Lung (tissue), 11 donors: ENCODE measurements at regions not wholly inside any gene's neighbourhood (a gene's known extent, or its start where the extent isn't known, plus 50 kb on each side); places are given as distances from the start of the nearest gene placed in this dataset.

Experiments
- ATAC-seq: fragments of 200-7000 bp; cut with Tn5 transposase; one replicate; pipeline ENCODE4 v1.9.1; 2020; ENCODE audit warnings: moderate number of reproducible peaks; ENCODE audit not compliant: insufficient read depth, low FRiP score
- DNase-seq, 3 donors: peaks; one replicate each; pipeline ENCODE4 v3.0.0-alpha.2; 2013 to 2017
- H3K27ac ChIP-seq, 2 donors: one replicate each; pipeline ENCODE4 v1.5.1; 2013; ENCODE audit warnings: mild to moderate bottlenecking in 2 of 2, moderate library complexity in 2 of 2, control low read depth in 1 of 2, inconsistent platforms in 1 of 2, low read depth in 1 of 2, low read length in 1 of 2
- H3K27me3 ChIP-seq, 3 donors: one replicate each; pipeline ENCODE4 v1.5.1; 2013; ENCODE audit warnings: low read length in 2 of 3; ENCODE audit not compliant: control insufficient read depth in 3 of 3, insufficient read depth in 3 of 3
- H3K36me3 ChIP-seq, 4 donors: one replicate each; pipeline ENCODE4 v1.5.1; 2013; ENCODE audit warnings: low read length in 4 of 4, mild to moderate bottlenecking in 1 of 4, moderate library complexity in 1 of 4; ENCODE audit not compliant: control insufficient read depth in 4 of 4, insufficient read depth in 4 of 4
- H3K4me1 ChIP-seq, 5 donors: one replicate each; pipeline ENCODE4 v1.5.1; 2013; ENCODE audit warnings: low read length in 5 of 5, mild to moderate bottlenecking in 2 of 5, moderate library complexity in 1 of 5; ENCODE audit not compliant: control insufficient read depth in 5 of 5, insufficient read depth in 5 of 5
- H3K4me3 ChIP-seq: one replicate; pipeline ENCODE4 v1.5.1; 2013; ENCODE audit warnings: mild to moderate bottlenecking, control low read depth, moderate library complexity
- H3K9ac ChIP-seq, 2 donors: one replicate each; pipeline ENCODE4 v1.5.1; 2013; ENCODE audit warnings: low read length in 2 of 2, control low read depth in 1 of 2; ENCODE audit not compliant: insufficient read depth in 1 of 2
- H3K9me3 ChIP-seq, 4 donors: one replicate each; pipeline ENCODE4 v1.5.1; 2013; ENCODE audit warnings: low read length in 3 of 4, mild to moderate bottlenecking in 1 of 4, moderate library complexity in 1 of 4; ENCODE audit not compliant: control insufficient read depth in 4 of 4, insufficient read depth in 3 of 4
- WGBS, 2 donors: extraction: QIAGEN DNeasy Blood & Tissue Kit; methylation state at CpG; one replicate each; pipeline ENCODE4 v1.1.7; 2013; 5-methylcytosine and 5-hydroxymethylcytosine counted together
- TF ChIP-seq, protein P1 (sequence below): IDR thresholded peaks from 2 replicates; pipeline ENCODE4 v1.5.1; 2012; ENCODE audit warnings: mild to moderate bottlenecking; ENCODE audit errors: control extremely low read depth, extremely low read depth
- donor health status: control.
- donor health status: control.
- donor health status: Bipolar disorder and iron deficiency.
- donor health status: healthy.
- donor health status: DM: yes; HTN: yes; CAD: no.

DNA sequence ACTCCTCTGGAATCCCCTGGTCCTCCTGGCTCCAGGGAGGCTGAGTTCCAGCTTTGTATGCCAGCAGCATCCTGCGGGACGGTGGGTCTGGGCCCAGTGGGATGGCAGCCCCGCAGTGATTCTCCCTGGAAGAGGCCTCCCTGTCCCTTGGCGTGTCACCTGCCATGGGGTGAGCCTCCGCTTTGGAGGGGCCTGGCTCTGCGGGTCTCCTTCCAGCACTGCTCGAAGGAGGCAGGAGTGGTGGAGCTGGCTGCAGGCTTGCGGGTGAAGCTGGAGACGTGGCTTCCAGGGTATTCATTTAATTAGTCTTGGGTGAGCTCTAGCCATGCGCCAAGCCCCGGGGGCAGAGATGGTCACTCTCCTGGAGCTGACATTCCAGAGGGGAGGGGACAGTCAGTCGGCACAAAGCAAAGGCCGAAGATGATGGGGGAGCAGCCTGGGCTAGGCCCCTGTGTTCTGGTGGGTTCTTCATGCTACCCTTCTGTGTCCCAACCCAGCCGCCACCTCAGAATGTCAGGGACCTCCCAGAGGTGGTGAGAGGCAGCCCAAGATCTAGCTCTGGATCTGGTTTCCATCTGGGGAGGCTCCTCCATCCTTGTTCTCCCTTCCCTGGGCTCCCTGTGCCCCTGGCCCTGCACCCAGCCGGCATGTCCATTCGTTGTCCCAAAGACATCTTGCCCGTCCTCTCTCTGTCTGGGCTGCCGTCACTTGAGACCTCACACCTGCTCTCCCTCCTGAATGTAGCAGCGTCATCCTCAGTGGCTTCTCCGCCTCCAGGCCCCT, 1332.5 kb downstream of the BRD1 start:
- WGBS, 2 donors: 90 to 93% methylated on average over 20 of the region's 20 CpGs
- H3K36me3 ChIP-seq: no peaks in the 10 kb centered on the region
- H3K27ac ChIP-seq: no peak overlapping the region
- H3K4me1 ChIP-seq: peaks cover 0 to 23% (median 0%) of the 10 kb centered on the region in 5 donors
- H3K9me3 ChIP-seq: no peaks in the 10 kb centered on the region
- no peak overlapping the region for H3K9ac ChIP-seq
- DNase-seq (no peak), ATAC-seq (no peak)
- TF ChIP-seq, protein P1, sequence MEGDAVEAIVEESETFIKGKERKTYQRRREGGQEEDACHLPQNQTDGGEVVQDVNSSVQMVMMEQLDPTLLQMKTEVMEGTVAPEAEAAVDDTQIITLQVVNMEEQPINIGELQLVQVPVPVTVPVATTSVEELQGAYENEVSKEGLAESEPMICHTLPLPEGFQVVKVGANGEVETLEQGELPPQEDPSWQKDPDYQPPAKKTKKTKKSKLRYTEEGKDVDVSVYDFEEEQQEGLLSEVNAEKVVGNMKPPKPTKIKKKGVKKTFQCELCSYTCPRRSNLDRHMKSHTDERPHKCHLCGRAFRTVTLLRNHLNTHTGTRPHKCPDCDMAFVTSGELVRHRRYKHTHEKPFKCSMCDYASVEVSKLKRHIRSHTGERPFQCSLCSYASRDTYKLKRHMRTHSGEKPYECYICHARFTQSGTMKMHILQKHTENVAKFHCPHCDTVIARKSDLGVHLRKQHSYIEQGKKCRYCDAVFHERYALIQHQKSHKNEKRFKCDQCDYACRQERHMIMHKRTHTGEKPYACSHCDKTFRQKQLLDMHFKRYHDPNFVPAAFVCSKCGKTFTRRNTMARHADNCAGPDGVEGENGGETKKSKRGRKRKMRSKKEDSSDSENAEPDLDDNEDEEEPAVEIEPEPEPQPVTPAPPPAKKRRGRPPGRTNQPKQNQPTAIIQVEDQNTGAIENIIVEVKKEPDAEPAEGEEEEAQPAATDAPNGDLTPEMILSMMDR: no peak
- H3K4me3 ChIP-seq: no peak overlapping the region
- peaks cover 0 to 16% (median 0%) of the 10 kb centered on the region in 3 donors for H3K27me3 ChIP-seq

DNA sequence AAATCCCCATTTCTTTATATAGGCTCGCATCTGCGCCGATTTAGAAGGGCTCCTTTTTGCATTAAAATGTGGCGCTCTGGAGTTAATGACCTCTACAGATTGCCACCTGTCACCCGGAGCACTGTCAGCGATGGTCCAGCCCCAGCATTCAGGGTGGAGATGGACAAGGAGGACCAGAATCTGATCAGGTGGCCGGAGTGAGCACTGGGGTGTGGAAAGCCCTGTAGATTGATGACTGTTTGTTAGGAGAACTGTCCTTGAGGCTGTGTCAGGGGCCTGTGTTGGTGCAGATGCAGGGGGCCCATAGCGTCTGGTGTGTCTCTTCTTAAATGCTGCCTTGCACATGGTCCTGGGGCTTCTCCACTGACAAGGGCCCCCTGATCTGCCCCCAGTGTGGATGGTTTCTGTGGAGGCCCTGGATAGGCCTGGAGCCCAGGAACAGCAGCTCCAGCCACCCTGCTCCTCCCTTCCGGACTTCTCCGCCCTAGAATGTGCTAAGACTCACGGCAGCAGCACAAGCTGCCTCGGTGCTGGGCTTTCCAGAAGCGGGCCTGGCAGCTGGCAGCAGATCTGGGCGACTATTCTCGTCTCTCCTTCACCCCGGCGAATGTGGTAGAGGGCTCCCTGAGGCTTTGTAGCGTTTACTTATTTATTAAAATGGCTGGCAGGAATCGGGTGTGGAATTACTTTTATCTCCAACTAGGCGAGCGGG, 1333.3 kb downstream of the BRD1 start:
- Histone ChIP-seq H3K27me3 (peaks cover 0 to 14% (median 0%) of the 10 kb centered on the region in 3 donors), H3K27ac (no peak overlapping the region), H3K4me1 (peaks cover 0 to 24% (median 0%) of the 10 kb centered on the region in 5 donors), H3K9me3 (no peaks in the 10 kb centered on the region), H3K36me3 (no peaks in the 10 kb centered on the region), H3K4me3 (no peak overlapping the region), H3K9ac (no peak overlapping the region)
- WGBS, 2 donors: 87 to 93% methylated on average over 21 of the region's 21 CpGs
- TF ChIP-seq, protein P1: no peak
- DNase-seq (no peak), ATAC-seq (no peak)

DNA sequence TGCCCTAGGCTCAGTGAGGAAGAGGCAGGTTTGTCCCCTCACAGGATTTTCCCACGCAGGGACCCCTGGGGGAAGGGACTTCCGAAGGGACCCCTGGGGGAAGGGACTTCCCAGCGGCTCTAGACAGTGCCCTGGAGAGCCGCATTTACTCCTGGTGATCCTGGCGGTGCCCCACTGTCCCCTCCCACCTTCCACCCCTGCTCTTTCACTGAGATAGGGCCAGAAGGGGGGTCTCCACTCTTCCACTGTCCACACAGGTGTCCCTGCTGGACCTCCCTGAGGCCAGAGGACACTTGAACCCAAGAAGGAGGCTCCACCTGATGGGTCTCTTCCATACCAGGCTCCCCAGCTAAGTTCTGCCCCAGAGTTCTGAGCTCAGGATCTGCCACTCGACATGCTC, 1333.9 kb downstream of the BRD1 start:
- peaks cover 0 to 19% (median 0%) of the 10 kb centered on the region in 5 donors for H3K4me1 ChIP-seq
- no peaks in the 10 kb centered on the region for H3K9me3 ChIP-seq
- no peak overlapping the region for H3K4me3 ChIP-seq
- no peak for ATAC-seq
- no peak overlapping the region for H3K9ac ChIP-seq
- peaks cover 0 to 16% (median under 1%) of the 10 kb centered on the region in 3 donors for H3K27me3 ChIP-seq
- DNase-seq: no peak
- WGBS, 2 donors: 83 to 90% methylated on average over 6 of the region's 6 CpGs
- TF ChIP-seq, protein P1: no peak
- H3K36me3 ChIP-seq: no peaks in the 10 kb centered on the region
- no peak overlapping the region for H3K27ac ChIP-seq
